H9 (cell line): ENCODE measurements at regions not wholly inside any gene's neighbourhood (a gene's known extent, or its start where the extent isn't known, plus 50 kb on each side); places are given as distances from the start of the nearest gene placed in this dataset.
A peak's percentile ranks its signal among the peaks of the same experiment; 100 is the strongest.

ENCODE experiments used
- DNase-seq: peaks from one replicate; pipeline ENCODE4 v3.0.0-alpha.2; 2017
- H2AFZ ChIP-seq: one replicate; pipeline ENCODE4 v1.6.1; 2013; ENCODE audit warnings: mild to moderate bottlenecking, low read length, control low read depth, moderate library complexity
- H2AK5ac ChIP-seq: 2 replicates; pipeline ENCODE4 v1.6.1; 2013; ENCODE audit warnings: low read length, control low read depth, mixed read lengths; ENCODE audit not compliant: insufficient read length
- H2BK120ac ChIP-seq: one replicate; pipeline ENCODE4 v1.6.1; 2013; ENCODE audit warnings: low read depth, mild to moderate bottlenecking, low read length, control low read depth, inconsistent platforms; ENCODE audit not compliant: poor library complexity, severe bottlenecking
- H2BK12ac ChIP-seq: 2 replicates; pipeline ENCODE4 v1.6.1; 2013; ENCODE audit warnings: low read length, control low read depth, mixed read lengths, low read depth; ENCODE audit not compliant: insufficient read length
- H2BK15ac ChIP-seq: 2 replicates; pipeline ENCODE4 v1.6.1; 2013; ENCODE audit warnings: low read depth, low read length, control low read depth
- H2BK20ac ChIP-seq: one replicate; pipeline ENCODE4 v1.6.1; 2013; ENCODE audit warnings: low read depth, mild to moderate bottlenecking, low read length, control low read depth, inconsistent platforms; ENCODE audit not compliant: poor library complexity, severe bottlenecking
- H2BK5ac ChIP-seq: 2 replicates; pipeline ENCODE4 v1.6.1; 2013; ENCODE audit warnings: low read length, control low read depth, mixed read lengths; ENCODE audit not compliant: insufficient read length
- H3K14ac ChIP-seq: 2 replicates; pipeline ENCODE4 v1.6.1; 2013; ENCODE audit warnings: low read length, control low read depth; ENCODE audit not compliant: insufficient read depth
- H3K18ac ChIP-seq: 2 replicates; pipeline ENCODE4 v1.6.1; 2013; ENCODE audit warnings: low read depth, mild to moderate bottlenecking, mixed read lengths, low read length, control low read depth; ENCODE audit not compliant: insufficient read length
- H3K23ac ChIP-seq: 2 replicates; pipeline ENCODE4 v1.6.1; 2013; ENCODE audit warnings: low read length, control low read depth, mixed read lengths, low read depth; ENCODE audit not compliant: insufficient read length
- H3K23me2 ChIP-seq: 2 replicates; pipeline ENCODE4 v1.6.1; 2013; ENCODE audit warnings: low read depth, mild to moderate bottlenecking, mixed read lengths, low read length, control low read depth; ENCODE audit not compliant: insufficient read length, poor library complexity, severe bottlenecking
- H3K27ac ChIP-seq: 2 replicates; pipeline ENCODE4 v1.5.1; 2013; ENCODE audit warnings: low read length, control low read depth, mixed read lengths, low read depth; ENCODE audit not compliant: insufficient read length
- H3K27me3 ChIP-seq: 2 replicates; pipeline ENCODE4 v1.6.1; 2013; ENCODE audit warnings: low read length, control low read depth, inconsistent platforms; ENCODE audit not compliant: insufficient read depth
- H3K4ac ChIP-seq: 2 replicates; pipeline ENCODE4 v1.6.1; 2013; ENCODE audit warnings: low read depth, mild to moderate bottlenecking, control low read depth, inconsistent platforms, low read length, moderate library complexity
- H3K4me1 ChIP-seq: 2 replicates; pipeline ENCODE4 v1.6.1; 2013; ENCODE audit warnings: low read length, control low read depth, inconsistent platforms; ENCODE audit not compliant: insufficient read depth
- H3K4me2 ChIP-seq: 2 replicates; pipeline ENCODE4 v1.6.1; 2013; ENCODE audit warnings: low read length, control low read depth, mixed read lengths; ENCODE audit not compliant: insufficient read length, insufficient read depth
- H3K56ac ChIP-seq: 2 replicates; pipeline ENCODE4 v1.6.1; 2013; ENCODE audit warnings: low read depth, mild to moderate bottlenecking, mixed read lengths, low read length, control low read depth; ENCODE audit not compliant: insufficient read length
- H3K79me1 ChIP-seq: 2 replicates; pipeline ENCODE4 v1.6.1; 2013; ENCODE audit warnings: low read depth, mild to moderate bottlenecking, moderate library complexity, low read length, control low read depth, inconsistent platforms; ENCODE audit not compliant: insufficient read depth, poor library complexity, severe bottlenecking
- H3K79me2 ChIP-seq: 2 replicates; pipeline ENCODE4 v1.6.1; 2013; ENCODE audit warnings: low read length, control low read depth, inconsistent platforms; ENCODE audit not compliant: insufficient read depth
- H3K9ac ChIP-seq: 2 replicates; pipeline ENCODE4 v1.6.1; 2013; ENCODE audit warnings: low read length, control low read depth, mixed read lengths; ENCODE audit not compliant: insufficient read length; ENCODE audit errors: extremely low read depth
- H3K9me3 ChIP-seq: one replicate; pipeline ENCODE4 v1.6.1; 2013; ENCODE audit warnings: low read depth, low read length, inconsistent platforms; ENCODE audit not compliant: control insufficient read depth
- H3T11ph ChIP-seq: one replicate; pipeline ENCODE4 v1.6.1; 2013; ENCODE audit warnings: mild to moderate bottlenecking, low read length, control low read depth, inconsistent platforms
- H4K20me1 ChIP-seq: one replicate; pipeline ENCODE4 v1.6.1; 2013; ENCODE audit not compliant: control insufficient read depth, insufficient read length, insufficient read depth
- H4K5ac ChIP-seq: 2 replicates; pipeline ENCODE4 v1.6.1; 2013; ENCODE audit warnings: low read depth, mild to moderate bottlenecking, mixed read lengths, low read length, control low read depth; ENCODE audit not compliant: insufficient read length
- H4K8ac ChIP-seq: replicated peaks from 2 replicates; pipeline ENCODE4 v1.6.1; 2013; ENCODE audit warnings: low read length, control low read depth, mixed read lengths, low read depth; ENCODE audit not compliant: insufficient read length
- H4K91ac ChIP-seq: 2 replicates; pipeline ENCODE4 v1.6.1; 2013; ENCODE audit warnings: low read depth, mild to moderate bottlenecking, moderate library complexity, mixed read lengths, low read length, control low read depth; ENCODE audit not compliant: insufficient read length
- H3K27ac Mint-ChIP-seq, 3 experiments: 2 replicates in 2 of 3; 3 replicates in 1 of 3; pipeline ENCODE4 v1.8.0; 2020 to 2021; ENCODE audit warnings: mixed read lengths in 3 of 3, mild to moderate bottlenecking in 1 of 3, moderate library complexity in 1 of 3
- H3K27me3 Mint-ChIP-seq: 2 replicates; pipeline ENCODE4 v1.8.0; 2021; ENCODE audit warnings: low read depth, mild to moderate bottlenecking, moderate library complexity, mixed read lengths
- H3K36me3 Mint-ChIP-seq, 3 experiments: 2 replicates in 2 of 3; 3 replicates in 1 of 3; pipeline ENCODE4 v1.8.0; 2020 to 2021; ENCODE audit warnings: low read depth in 3 of 3, mixed read lengths in 3 of 3; ENCODE audit not compliant: insufficient read depth in 1 of 3
- H3K4me1 Mint-ChIP-seq, 2 experiments: 2 replicates each; pipeline ENCODE4 v1.8.0; 2020; ENCODE audit warnings: mixed read lengths in 2 of 2
- H3K4me3 Mint-ChIP-seq, 2 experiments: 2 replicates in 1 of 2; 3 replicates in 1 of 2; pipeline ENCODE4 v1.8.0; 2020 to 2021; ENCODE audit warnings: mild to moderate bottlenecking in 2 of 2, mixed read lengths in 2 of 2, moderate library complexity in 1 of 2
- H3K9me3 Mint-ChIP-seq, 2 experiments: 2 replicates in 1 of 2; 3 replicates in 1 of 2; pipeline ENCODE4 v1.8.0; 2020; ENCODE audit warnings: mild to moderate bottlenecking in 2 of 2, mixed read lengths in 2 of 2, moderate library complexity in 1 of 2
- CTCF ChIP-seq: fragments of 200-600 bp; sonication (generic); conservative IDR thresholded peaks from 3 replicates; pipeline ENCODE4 v1.8.0; 2021; ENCODE audit warnings: antibody characterized with exemption, mild to moderate bottlenecking
- WGBS: extraction: QIAGEN DNeasy Blood & Tissue Kit; methylation state at CpG from one replicate; pipeline ENCODE4 v1.1.7; 2013; ENCODE audit warnings: missing lambda C conversion rate, low lambda C conversion rate, mixed read lengths; ENCODE audit not compliant: insufficient read length; ENCODE audit errors: extremely low coverage; 5-methylcytosine and 5-hydroxymethylcytosine counted together

- Histone ChIP-seq H3K79me2 (no peaks in the 10 kb centered on the region), H3K4me1 (peaks cover 2% of the 10 kb centered on the region; the same call in 1 of the 2 replicates), H3K14ac (no peak overlapping the region), H2AK5ac (no peak overlapping the region), H2BK15ac (no peak overlapping the region), H2BK120ac (no peak overlapping the region), H2BK20ac (no peak overlapping the region), H3K23me2 (no peaks in the 10 kb centered on the region), H2BK5ac (no peak overlapping the region), H3T11ph (no peak overlapping the region), H3K56ac (no peak overlapping the region), H3K18ac (no peak overlapping the region), H3K4me2 (no peak overlapping the region), H4K8ac (no peak overlapping the region), H3K9ac (no peak overlapping the region), H3K23ac (no peak overlapping the region), H4K20me1 (no peaks in the 10 kb centered on the region), H4K91ac (no peak overlapping the region), H3K27me3 (no peaks in the 10 kb centered on the region), H3K9me3 (no peaks in the 10 kb centered on the region), H3K27ac (no peak overlapping the region), H4K5ac (no peak overlapping the region), H3K4ac (no peak overlapping the region), H2AFZ (no peak overlapping the region), H3K79me1 (no peaks in the 10 kb centered on the region), H2BK12ac (no peak overlapping the region)
- H3K4me1 Mint-ChIP-seq, result peaks cover 15 to 21% of the 10 kb centered on the region in 2 experiments
- no peaks in the 10 kb centered on the region for H3K27me3 Mint-ChIP-seq
- H3K9me3 Mint-ChIP-seq, result no peaks in the 10 kb centered on the region
- WGBS, result no CpG with 5 or more reads among the region's 9 CpGs
- peak; percentile 41 for TF ChIP-seq CTCF
- no peak overlapping the region for H3K4me3 Mint-ChIP-seq
- no peak for DNase-seq
- no peaks in the 10 kb centered on the region for H3K36me3 Mint-ChIP-seq
- H3K27ac Mint-ChIP-seq, result no peak overlapping the region; a peak in 1 of 7 replicates
Observed at GRCh38 chr6:72560721-72561593, 60.9 kb upstream of the KCNQ5 start.
